Tibial nerve (tissue), 4 donors: ENCODE measurements at regions not wholly inside any gene's neighbourhood (a gene's known extent, or its start where the extent isn't known, plus 50 kb on each side); places are given as distances from the start of the nearest gene placed in this dataset.

Source experiments
- DNase-seq, 2 donors: peaks; one replicate each; pipeline ENCODE4 v3.0.0-alpha.2; 2019; ENCODE audit warnings: low spot score in 2 of 2
- H3K27ac ChIP-seq, 4 donors: fragments of 200-600 bp; sonication (generic) in 3 of 4; one replicate each; pipeline ENCODE4 v1.5.1; 2017 to 2019; ENCODE audit warnings: mild to moderate bottlenecking in 1 of 4
- H3K27me3 ChIP-seq, 2 donors: fragments of 200-600 bp; sonication (generic) in 1 of 2; one replicate each; pipeline versions ENCODE4 v1.5.1 to v1.6.0; 2017 to 2019
- H3K36me3 ChIP-seq, 3 donors: fragments of 200-600 bp; sonication (generic); one replicate each; pipeline ENCODE4 v1.5.1; 2018 to 2019
- H3K4me1 ChIP-seq, 4 donors: fragments of 200-600 bp; sonication (generic) in 3 of 4; one replicate each; pipeline ENCODE4 v1.5.1; 2017 to 2019
- H3K4me3 ChIP-seq, 4 donors: fragments of 200-600 bp; sonication (generic) in 3 of 4; one replicate each; pipeline ENCODE4 v1.5.1; 2017 to 2019; ENCODE audit warnings: mild to moderate bottlenecking in 1 of 4, moderate library complexity in 1 of 4
- H3K9me3 ChIP-seq, 4 donors: fragments of 200-600 bp; sonication (generic) in 3 of 4; one replicate each; pipeline ENCODE4 v1.5.1; 2017 to 2019
- EP300 ChIP-seq, 2 donors: sonication (generic); formaldehyde crosslinking; IDR thresholded peaks; one replicate each; pipeline ENCODE4 v1.6.1; 2017; ENCODE audit warnings: antibody characterized with exemption in 2 of 2, mild to moderate bottlenecking in 1 of 2
- POLR2A ChIP-seq, 2 donors: fragments of 450-650 bp; IDR thresholded peaks; one replicate each; pipeline ENCODE4 v1.6.1; 2017; ENCODE audit warnings: antibody characterized with exemption in 2 of 2, mild to moderate bottlenecking in 2 of 2, moderate library complexity in 2 of 2
- WGBS, 2 donors: methylation state at CpG; one replicate each; pipeline ENCODE4 v1.1.5; 2018; 5-methylcytosine and 5-hydroxymethylcytosine counted together
- TF ChIP-seq, protein P1 (sequence below), 5 experiments: fragments of 200-600 bp in 3 of 5; fragments of 450-650 bp in 2 of 5; sonication (generic) in 3 of 5; IDR thresholded peaks; one replicate each; pipeline ENCODE4 v1.5.1; 2016 to 2019; ENCODE audit warnings: antibody characterized with exemption in 5 of 5, mild to moderate bottlenecking in 3 of 5, moderate library complexity in 2 of 5

- TF ChIP-seq POLR2A (IDR thresholded peaks at IDR 0.05): no peak
- TF ChIP-seq, protein P1, sequence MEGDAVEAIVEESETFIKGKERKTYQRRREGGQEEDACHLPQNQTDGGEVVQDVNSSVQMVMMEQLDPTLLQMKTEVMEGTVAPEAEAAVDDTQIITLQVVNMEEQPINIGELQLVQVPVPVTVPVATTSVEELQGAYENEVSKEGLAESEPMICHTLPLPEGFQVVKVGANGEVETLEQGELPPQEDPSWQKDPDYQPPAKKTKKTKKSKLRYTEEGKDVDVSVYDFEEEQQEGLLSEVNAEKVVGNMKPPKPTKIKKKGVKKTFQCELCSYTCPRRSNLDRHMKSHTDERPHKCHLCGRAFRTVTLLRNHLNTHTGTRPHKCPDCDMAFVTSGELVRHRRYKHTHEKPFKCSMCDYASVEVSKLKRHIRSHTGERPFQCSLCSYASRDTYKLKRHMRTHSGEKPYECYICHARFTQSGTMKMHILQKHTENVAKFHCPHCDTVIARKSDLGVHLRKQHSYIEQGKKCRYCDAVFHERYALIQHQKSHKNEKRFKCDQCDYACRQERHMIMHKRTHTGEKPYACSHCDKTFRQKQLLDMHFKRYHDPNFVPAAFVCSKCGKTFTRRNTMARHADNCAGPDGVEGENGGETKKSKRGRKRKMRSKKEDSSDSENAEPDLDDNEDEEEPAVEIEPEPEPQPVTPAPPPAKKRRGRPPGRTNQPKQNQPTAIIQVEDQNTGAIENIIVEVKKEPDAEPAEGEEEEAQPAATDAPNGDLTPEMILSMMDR (IDR thresholded peaks at IDR 0.05): no peak
- TF ChIP-seq EP300 (IDR thresholded peaks at IDR 0.05): no peak
- DNase-seq: no peak
- no peaks in the 10 kb centered on the region for H3K27me3 ChIP-seq
- H3K4me1 ChIP-seq: no peaks in the 10 kb centered on the region
- H3K36me3 ChIP-seq: no peaks in the 10 kb centered on the region
- H3K9me3 ChIP-seq: no peaks in the 10 kb centered on the region
- no peak overlapping the region for H3K4me3 ChIP-seq
- WGBS, 2 donors: 69 to 81% methylated on average over 4 of the region's 4 CpGs
- no peak overlapping the region for H3K27ac ChIP-seq
Measured at GRCh38 chr11:119937412-119937811, 200.5 kb downstream of the TRIM29 start.

DNA sequence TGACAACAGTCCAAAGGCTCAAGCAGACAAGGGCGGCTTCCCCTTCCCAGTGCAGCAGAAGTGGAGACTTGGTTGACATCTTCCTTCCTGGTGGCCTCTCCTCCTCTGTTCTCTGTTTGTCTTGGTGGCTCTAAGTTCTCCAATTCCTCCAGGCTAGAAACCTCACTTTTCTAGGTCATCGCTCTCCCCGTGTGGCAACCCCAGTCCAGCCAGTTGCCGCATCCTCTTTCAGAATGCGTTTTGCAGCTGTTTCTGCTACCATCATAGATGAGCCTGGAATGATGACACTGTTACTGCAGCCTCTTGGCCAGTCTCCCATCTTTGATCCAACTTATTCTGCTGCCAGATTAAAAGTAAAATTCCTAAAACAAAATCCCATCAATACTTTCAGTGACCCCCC lies 201.5 kb downstream of the TRIM29 start:
- Histone ChIP-seq H3K36me3 (no peaks in the 10 kb centered on the region), H3K4me1 (no peaks in the 10 kb centered on the region), H3K4me3 (no peak overlapping the region), H3K27me3 (no peaks in the 10 kb centered on the region), H3K9me3 (no peaks in the 10 kb centered on the region), H3K27ac (no peak overlapping the region)
- WGBS, 2 donors: 58 to 69% methylated on average over 5 of the region's 5 CpGs
- TF ChIP-seq, protein P1 (IDR thresholded peaks at IDR 0.05): no peak
- TF ChIP-seq EP300 (IDR thresholded peaks at IDR 0.05) (no peak), POLR2A (IDR thresholded peaks at IDR 0.05) (no peak)
- DNase-seq: no peak

GRCh38 chr11:119935349-119935925 lies 202.5 kb downstream of the TRIM29 start:
- TF ChIP-seq POLR2A (IDR thresholded peaks at IDR 0.05): no peak
- H3K4me3 ChIP-seq: no peak overlapping the region
- H3K27me3 ChIP-seq: no peaks in the 10 kb centered on the region
- no peaks in the 10 kb centered on the region for H3K36me3 ChIP-seq
- 66 to 69% methylated on average over 6 of the region's 7 CpGs for WGBS, 2 donors
- no peaks in the 10 kb centered on the region for H3K4me1 ChIP-seq
- H3K9me3 ChIP-seq: no peaks in the 10 kb centered on the region
- no peak overlapping the region for H3K27ac ChIP-seq
- no peak for DNase-seq

GRCh38 chr11:119934866-119935265 lies 203.0 kb downstream of the TRIM29 start:
- Histone ChIP-seq H3K36me3 (no peaks in the 10 kb centered on the region), H3K27ac (no peak overlapping the region), H3K27me3 (no peaks in the 10 kb centered on the region), H3K4me1 (no peaks in the 10 kb centered on the region), H3K9me3 (no peaks in the 10 kb centered on the region), H3K4me3 (no peak overlapping the region)
- 59 to 67% methylated on average over 5 of the region's 5 CpGs for WGBS, 2 donors
- DNase-seq: no peak
- TF ChIP-seq POLR2A (IDR thresholded peaks at IDR 0.05): no peak
- no peak for TF ChIP-seq EP300 (IDR thresholded peaks at IDR 0.05)
- TF ChIP-seq, protein P1 (IDR thresholded peaks at IDR 0.05): no peak

DNA sequence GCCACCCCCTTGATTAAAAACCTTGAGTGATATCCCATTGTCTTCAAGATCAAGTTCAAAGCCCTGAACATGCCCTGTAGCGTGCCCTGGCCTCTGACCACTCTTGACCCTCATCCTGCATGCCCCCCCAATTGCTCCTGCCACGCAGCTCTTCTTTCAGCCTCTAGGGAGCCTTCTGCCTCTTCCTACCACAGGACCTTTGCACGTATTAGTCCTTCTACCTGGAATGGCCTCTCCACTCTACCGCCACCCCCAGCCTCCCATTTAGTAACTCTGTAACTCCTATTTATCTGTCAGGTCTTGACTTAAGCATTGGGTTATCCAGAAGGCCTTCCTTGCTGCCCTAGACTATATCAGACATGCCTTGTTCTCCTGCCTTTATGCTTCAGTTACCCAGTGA lies 203.6 kb downstream of the TRIM29 start:
- DNase-seq: no peak

More for the DNA sequence above, 203.6 kb downstream of the TRIM29 start:
- Histone ChIP-seq H3K36me3 (no peaks in the 10 kb centered on the region), H3K4me3 (no peak overlapping the region), H3K27ac (no peak overlapping the region), H3K9me3 (no peaks in the 10 kb centered on the region), H3K27me3 (no peaks in the 10 kb centered on the region), H3K4me1 (no peaks in the 10 kb centered on the region)
- TF ChIP-seq, protein P1 (IDR thresholded peaks at IDR 0.05): no peak
- TF ChIP-seq POLR2A (IDR thresholded peaks at IDR 0.05) (no peak), EP300 (IDR thresholded peaks at IDR 0.05) (no peak)
- WGBS, 2 donors: 89 to 91% methylated on average over 4 of the region's 4 CpGs
